ENCODE measurements at regions not wholly inside any gene's neighbourhood (a gene's known extent, or its start where the extent isn't known, plus 50 kb on each side); places are given as distances from the start of the nearest gene placed in this dataset.

DNA sequence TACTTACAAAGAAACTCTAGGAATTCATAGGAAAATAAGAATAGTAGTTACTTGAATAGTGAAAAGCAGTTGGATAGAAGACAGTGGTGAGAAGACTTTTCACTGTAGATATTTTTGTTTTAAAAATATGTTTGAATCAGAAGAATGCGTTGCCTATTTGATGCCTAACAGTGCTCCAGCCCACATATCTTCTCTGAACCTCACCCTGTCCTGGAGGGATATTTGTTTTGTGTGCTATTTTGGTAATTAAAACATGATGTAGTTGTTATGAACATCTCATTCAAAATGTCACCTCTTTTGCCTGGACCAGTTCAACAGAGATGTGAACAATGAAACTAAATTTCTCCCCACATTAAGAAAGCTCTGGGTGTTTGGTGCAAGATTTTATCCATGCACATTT lies 87.6 kb downstream of the CARTPT start:
- TF ChIP-seq, protein P1, sequence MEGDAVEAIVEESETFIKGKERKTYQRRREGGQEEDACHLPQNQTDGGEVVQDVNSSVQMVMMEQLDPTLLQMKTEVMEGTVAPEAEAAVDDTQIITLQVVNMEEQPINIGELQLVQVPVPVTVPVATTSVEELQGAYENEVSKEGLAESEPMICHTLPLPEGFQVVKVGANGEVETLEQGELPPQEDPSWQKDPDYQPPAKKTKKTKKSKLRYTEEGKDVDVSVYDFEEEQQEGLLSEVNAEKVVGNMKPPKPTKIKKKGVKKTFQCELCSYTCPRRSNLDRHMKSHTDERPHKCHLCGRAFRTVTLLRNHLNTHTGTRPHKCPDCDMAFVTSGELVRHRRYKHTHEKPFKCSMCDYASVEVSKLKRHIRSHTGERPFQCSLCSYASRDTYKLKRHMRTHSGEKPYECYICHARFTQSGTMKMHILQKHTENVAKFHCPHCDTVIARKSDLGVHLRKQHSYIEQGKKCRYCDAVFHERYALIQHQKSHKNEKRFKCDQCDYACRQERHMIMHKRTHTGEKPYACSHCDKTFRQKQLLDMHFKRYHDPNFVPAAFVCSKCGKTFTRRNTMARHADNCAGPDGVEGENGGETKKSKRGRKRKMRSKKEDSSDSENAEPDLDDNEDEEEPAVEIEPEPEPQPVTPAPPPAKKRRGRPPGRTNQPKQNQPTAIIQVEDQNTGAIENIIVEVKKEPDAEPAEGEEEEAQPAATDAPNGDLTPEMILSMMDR (IDR thresholded peaks at IDR 0.05) = no peak
- TF ChIP-seq POLR2A (IDR thresholded peaks at IDR 0.05; ENCODE audit: low read depth) = no peak

Data from esophagus muscularis mucosa (tissue), 3 donors.